SU-DHL-6 (cell line): ENCODE measurements at regions not wholly inside any gene's neighbourhood (a gene's known extent, or its start where the extent isn't known, plus 50 kb on each side); places are given as distances from the start of the nearest gene placed in this dataset.

Source experiments
- EZH2phosphoT487 ChIP-seq: fragments of 200-600 bp; sonication (generic), shearing (Covaris generic); conservative IDR thresholded peaks from 2 replicates; pipeline ENCODE4 v1.6.1; 2018; ENCODE audit warnings: mild to moderate bottlenecking, antibody characterized with exemption, low read length, moderate library complexity, mixed read lengths
- TF ChIP-seq, protein P1 (sequence below): fragments of 200-600 bp; sonication (generic); IDR thresholded peaks from one replicate; pipeline ENCODE4 v1.5.1; 2017; ENCODE audit warnings: antibody characterized with exemption, mild to moderate bottlenecking, low read length, moderate library complexity; ENCODE audit not compliant: insufficient read depth, poor library complexity, severe bottlenecking

DNA sequence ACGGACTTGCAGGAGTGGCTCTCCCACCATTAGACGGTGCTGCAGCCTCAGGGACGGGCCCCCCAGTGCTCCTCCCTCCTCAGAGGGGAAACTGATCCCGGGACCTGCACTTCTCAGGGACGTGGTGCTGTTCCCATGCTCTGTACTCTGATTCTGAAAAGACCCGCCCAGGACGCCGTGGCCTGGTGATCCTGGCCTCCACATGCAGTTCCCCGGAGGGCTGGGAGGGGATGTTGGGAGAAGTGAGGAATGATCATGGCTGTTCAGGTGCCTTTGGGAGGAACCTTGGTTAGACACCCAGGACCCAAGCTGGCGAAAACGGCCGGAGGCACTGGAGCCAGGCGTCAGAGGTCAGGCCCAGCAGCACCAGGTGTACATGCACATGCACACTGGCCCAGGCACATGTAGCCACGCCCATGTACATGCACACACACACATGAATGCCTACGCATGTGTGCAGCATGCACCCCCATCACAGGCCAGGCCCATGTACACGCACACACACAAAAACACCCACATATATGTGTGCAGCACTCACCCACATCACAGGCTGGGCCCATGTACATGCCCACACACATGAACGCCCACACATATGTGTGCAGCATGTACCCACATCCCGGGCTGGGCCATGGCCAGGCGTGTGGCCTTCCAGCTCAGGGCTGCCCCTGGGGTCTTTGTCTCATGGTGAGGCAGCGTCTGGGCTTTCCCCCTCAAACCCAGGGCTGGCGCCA, 52.6 kb upstream of the DACT2 start:
- TF ChIP-seq, protein P1, sequence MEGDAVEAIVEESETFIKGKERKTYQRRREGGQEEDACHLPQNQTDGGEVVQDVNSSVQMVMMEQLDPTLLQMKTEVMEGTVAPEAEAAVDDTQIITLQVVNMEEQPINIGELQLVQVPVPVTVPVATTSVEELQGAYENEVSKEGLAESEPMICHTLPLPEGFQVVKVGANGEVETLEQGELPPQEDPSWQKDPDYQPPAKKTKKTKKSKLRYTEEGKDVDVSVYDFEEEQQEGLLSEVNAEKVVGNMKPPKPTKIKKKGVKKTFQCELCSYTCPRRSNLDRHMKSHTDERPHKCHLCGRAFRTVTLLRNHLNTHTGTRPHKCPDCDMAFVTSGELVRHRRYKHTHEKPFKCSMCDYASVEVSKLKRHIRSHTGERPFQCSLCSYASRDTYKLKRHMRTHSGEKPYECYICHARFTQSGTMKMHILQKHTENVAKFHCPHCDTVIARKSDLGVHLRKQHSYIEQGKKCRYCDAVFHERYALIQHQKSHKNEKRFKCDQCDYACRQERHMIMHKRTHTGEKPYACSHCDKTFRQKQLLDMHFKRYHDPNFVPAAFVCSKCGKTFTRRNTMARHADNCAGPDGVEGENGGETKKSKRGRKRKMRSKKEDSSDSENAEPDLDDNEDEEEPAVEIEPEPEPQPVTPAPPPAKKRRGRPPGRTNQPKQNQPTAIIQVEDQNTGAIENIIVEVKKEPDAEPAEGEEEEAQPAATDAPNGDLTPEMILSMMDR: no peak
- no peak for TF ChIP-seq EZH2phosphoT487
